ENCODE measurements at regions not wholly inside any gene's neighbourhood (a gene's known extent, or its start where the extent isn't known, plus 50 kb on each side); places are given as distances from the start of the nearest gene placed in this dataset.

- FAIRE-seq, result no peak
- 65% methylated on average over 2 of the region's 2 CpGs for WGBS (ENCODE audit: missing lambda C conversion rate)
- POLR2A ChIA-PET, result no interaction called here
Observed at GRCh38 chr2:160862226-160862625, 298.0 kb upstream of the TANK start.

GRCh38 chr2:160868891-160869290, 291.3 kb upstream of the TANK start:
- Histone ChIP-seq H3K4me2 (peak overlapping the region; percentile 22), H3K27ac (peak overlapping the region; percentile 37 to 46; a peak in 5 of 6 replicates), H3K4me1 (peaks cover 27% of the 10 kb centered on the region), H3K4me3 (no peak overlapping the region), H3K9me3 (no peaks in the 10 kb centered on the region)
- ChIA-PET CTCF (no interaction called here), POLR2A (no interaction called here)
- FAIRE-seq (no peak), ATAC-seq (peak; percentile 13 to 56; a peak in 2 of 6 replicates), DNase-seq (ENCODE audit: low read depth in 1 of 2, low spot score in 1 of 2) (no peak)
- TF ChIP-seq ZSCAN20 (CRISPR knock-in tag; IDR thresholded peaks at IDR 0.05) (no peak), CBX2 (IDR thresholded peaks at IDR 0.05; ENCODE audit: borderline replicate concordance, low read depth) (no peak), RCOR1 (IDR thresholded peaks at IDR 0.05; ENCODE audit: low read depth, low read length) (no peak), KDM5A (IDR thresholded peaks at IDR 0.05) (no peak), USF2 (IDR thresholded peaks at IDR 0.05) (no peak), BHLHE40 (IDR thresholded peaks at IDR 0.05; ENCODE audit: low read depth, low read length) (no peak), RARB (CRISPR knock-in tag; IDR thresholded peaks at IDR 0.05) (no peak), PHF8 (IDR thresholded peaks at IDR 0.05; ENCODE audit: borderline replicate concordance, low read depth) (no peak), CHD4 (IDR thresholded peaks at IDR 0.05; ENCODE audit: borderline replicate concordance) (no peak), HOXA7 (CRISPR knock-in tag; IDR thresholded peaks at IDR 0.05) (no peak), EHF (CRISPR knock-in tag; IDR thresholded peaks at IDR 0.05) (no peak), NPAS2 (CRISPR knock-in tag; IDR thresholded peaks at IDR 0.05; ENCODE audit: borderline replicate concordance) (no peak), CBX8 (IDR thresholded peaks at IDR 0.05) (no peak), BCL3 (IDR thresholded peaks at IDR 0.05) (no peak), TFCP2L1 (CRISPR knock-in tag; IDR thresholded peaks at IDR 0.05) (no peak), RNF2 (IDR thresholded peaks at IDR 0.05; ENCODE audit: borderline replicate concordance, low read depth) (no peak)
- TF ChIP-seq, protein P1, sequence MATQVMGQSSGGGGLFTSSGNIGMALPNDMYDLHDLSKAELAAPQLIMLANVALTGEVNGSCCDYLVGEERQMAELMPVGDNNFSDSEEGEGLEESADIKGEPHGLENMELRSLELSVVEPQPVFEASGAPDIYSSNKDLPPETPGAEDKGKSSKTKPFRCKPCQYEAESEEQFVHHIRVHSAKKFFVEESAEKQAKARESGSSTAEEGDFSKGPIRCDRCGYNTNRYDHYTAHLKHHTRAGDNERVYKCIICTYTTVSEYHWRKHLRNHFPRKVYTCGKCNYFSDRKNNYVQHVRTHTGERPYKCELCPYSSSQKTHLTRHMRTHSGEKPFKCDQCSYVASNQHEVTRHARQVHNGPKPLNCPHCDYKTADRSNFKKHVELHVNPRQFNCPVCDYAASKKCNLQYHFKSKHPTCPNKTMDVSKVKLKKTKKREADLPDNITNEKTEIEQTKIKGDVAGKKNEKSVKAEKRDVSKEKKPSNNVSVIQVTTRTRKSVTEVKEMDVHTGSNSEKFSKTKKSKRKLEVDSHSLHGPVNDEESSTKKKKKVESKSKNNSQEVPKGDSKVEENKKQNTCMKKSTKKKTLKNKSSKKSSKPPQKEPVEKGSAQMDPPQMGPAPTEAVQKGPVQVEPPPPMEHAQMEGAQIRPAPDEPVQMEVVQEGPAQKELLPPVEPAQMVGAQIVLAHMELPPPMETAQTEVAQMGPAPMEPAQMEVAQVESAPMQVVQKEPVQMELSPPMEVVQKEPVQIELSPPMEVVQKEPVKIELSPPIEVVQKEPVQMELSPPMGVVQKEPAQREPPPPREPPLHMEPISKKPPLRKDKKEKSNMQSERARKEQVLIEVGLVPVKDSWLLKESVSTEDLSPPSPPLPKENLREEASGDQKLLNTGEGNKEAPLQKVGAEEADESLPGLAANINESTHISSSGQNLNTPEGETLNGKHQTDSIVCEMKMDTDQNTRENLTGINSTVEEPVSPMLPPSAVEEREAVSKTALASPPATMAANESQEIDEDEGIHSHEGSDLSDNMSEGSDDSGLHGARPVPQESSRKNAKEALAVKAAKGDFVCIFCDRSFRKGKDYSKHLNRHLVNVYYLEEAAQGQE (IDR thresholded peaks at IDR 0.05), result no peak
- WGBS (ENCODE audit: missing lambda C conversion rate), result 41% methylated on average over 3 of the region's 3 CpGs

More at GRCh38 chr2:160862226-160862625, 298.0 kb upstream of the TANK start:
- ATAC-seq (no peak), DNase-seq (ENCODE audit: low read depth in 1 of 2, low spot score in 1 of 2) (no peak)
- Histone ChIP-seq H3K27ac (no peak overlapping the region), H3K9me3 (no peaks in the 10 kb centered on the region), H3K4me1 (peaks cover 6% of the 10 kb centered on the region; the same call in 1 of the 3 replicates), H3K4me3 (no peak overlapping the region), H3K4me2 (no peak overlapping the region)
- 0 out of 2 replicates have a peak, but pooled peaks have one; percentile 57 for TF ChIP-seq CBX8 (IDR thresholded peaks at IDR 0.05)
- no peak for TF ChIP-seq HES2 (IDR thresholded peaks at IDR 0.05)
- peak; percentile 59; the same call in 1 of the 2 replicates for TF ChIP-seq RNF2 (IDR thresholded peaks at IDR 0.05; ENCODE audit: borderline replicate concordance, low read depth)
- CTCF ChIA-PET, result no interaction called here
